Lower leg skin (tissue), 3 donors: ENCODE measurements at regions not wholly inside any gene's neighbourhood (a gene's known extent, or its start where the extent isn't known, plus 50 kb on each side); places are given as distances from the start of the nearest gene placed in this dataset.
"Not testable (repeated sequence)": the region's sequence is repeated elsewhere in the genome, so short reads cannot be mapped to it uniquely, and the experiment has no call there.

Experiments used
- CTCF ChIP-seq, 3 donors: fragments of 450-650 bp; IDR thresholded peaks; one replicate each; pipeline ENCODE4 v1.5.1; 2016; ENCODE audit warnings: antibody characterized with exemption in 3 of 3, mild to moderate bottlenecking in 3 of 3, moderate library complexity in 2 of 3
- POLR2A ChIP-seq, 2 donors: fragments of 450-650 bp; IDR thresholded peaks; one replicate each; pipeline ENCODE4 v1.6.1; 2016 to 2017; ENCODE audit warnings: antibody characterized with exemption in 2 of 2, mild to moderate bottlenecking in 1 of 2, moderate library complexity in 1 of 2

DNA sequence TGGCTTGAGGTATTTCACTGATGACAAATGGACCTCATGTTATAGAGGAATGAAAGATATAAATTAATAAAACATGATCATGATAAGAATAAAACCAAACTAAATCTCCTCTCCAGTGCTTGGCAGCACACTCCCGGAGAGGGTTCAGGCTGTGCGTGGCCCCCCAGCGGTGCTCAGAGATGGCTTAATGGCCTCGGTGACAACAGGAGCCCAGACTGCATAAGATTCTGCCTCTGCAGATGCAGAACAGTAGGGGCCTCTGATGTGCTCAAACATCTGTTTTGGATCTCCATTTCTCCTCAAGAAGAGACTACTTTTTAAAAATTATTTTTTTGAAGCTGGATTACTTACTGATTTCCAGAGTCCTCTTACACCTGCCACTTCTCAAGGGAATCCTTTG lies 67.0 kb upstream of the CHD6 start:
- TF ChIP-seq CTCF, POLR2A (IDR thresholded peaks at IDR 0.05): not testable (repeated sequence)
